ENCODE measurements at regions not wholly inside any gene's neighbourhood (a gene's known extent, or its start where the extent isn't known, plus 50 kb on each side); places are given as distances from the start of the nearest gene placed in this dataset.

- TF ChIP-seq SIN3A (conservative IDR thresholded peaks at IDR 0.05 in 1 of 2, IDR thresholded peaks at IDR 0.05 in 1 of 2; ENCODE audit: low read depth in 1 of 2, low read length in 2 of 2) (no peak), CHD1 (IDR thresholded peaks at IDR 0.05; ENCODE audit: low read depth, low read length) (no peak), POLR2A (IDR thresholded peaks at IDR 0.05; ENCODE audit: control extremely low read depth in 1 of 2, low read depth in 2 of 2, low read length in 2 of 2) (no peak), EP300 (IDR thresholded peaks at IDR 0.05; ENCODE audit: borderline replicate concordance in 1 of 2, low read depth in 2 of 2, low read length in 2 of 2) (no peak), POLR2AphosphoS5 (IDR thresholded peaks at IDR 0.05; ENCODE audit: low read depth, low read length) (no peak), RXRA (IDR thresholded peaks at IDR 0.05; ENCODE audit: insufficient read depth, low read depth, low read length) (no peak), EZH2 (IDR thresholded peaks at IDR 0.05; ENCODE audit: low read depth, low read length, severe bottlenecking) (no peak), JUND (IDR thresholded peaks at IDR 0.05; ENCODE audit: low read length) (no peak), FOSL1 (IDR thresholded peaks at IDR 0.05; ENCODE audit: insufficient read depth, low read depth, low read length) (no peak), SAP30 (IDR thresholded peaks at IDR 0.05; ENCODE audit: insufficient read depth, insufficient replicate concordance, low read length) (no peak)
- TF ChIP-seq, protein P1, sequence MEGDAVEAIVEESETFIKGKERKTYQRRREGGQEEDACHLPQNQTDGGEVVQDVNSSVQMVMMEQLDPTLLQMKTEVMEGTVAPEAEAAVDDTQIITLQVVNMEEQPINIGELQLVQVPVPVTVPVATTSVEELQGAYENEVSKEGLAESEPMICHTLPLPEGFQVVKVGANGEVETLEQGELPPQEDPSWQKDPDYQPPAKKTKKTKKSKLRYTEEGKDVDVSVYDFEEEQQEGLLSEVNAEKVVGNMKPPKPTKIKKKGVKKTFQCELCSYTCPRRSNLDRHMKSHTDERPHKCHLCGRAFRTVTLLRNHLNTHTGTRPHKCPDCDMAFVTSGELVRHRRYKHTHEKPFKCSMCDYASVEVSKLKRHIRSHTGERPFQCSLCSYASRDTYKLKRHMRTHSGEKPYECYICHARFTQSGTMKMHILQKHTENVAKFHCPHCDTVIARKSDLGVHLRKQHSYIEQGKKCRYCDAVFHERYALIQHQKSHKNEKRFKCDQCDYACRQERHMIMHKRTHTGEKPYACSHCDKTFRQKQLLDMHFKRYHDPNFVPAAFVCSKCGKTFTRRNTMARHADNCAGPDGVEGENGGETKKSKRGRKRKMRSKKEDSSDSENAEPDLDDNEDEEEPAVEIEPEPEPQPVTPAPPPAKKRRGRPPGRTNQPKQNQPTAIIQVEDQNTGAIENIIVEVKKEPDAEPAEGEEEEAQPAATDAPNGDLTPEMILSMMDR (IDR thresholded peaks at IDR 0.05; ENCODE audit: control extremely low read depth in 1 of 3, insufficient read depth in 1 of 3, low read depth in 1 of 3, low read length in 3 of 3): peak in 2 of 3 experiments; percentile 56 to 77; a peak in 3 of 4 replicates
Measured at GRCh38 chr4:146095091-146095690, 80.3 kb upstream of the LSM6 start.

Data from H1 (cell line).